NCI-H2081 (cell line): ENCODE measurements at regions not wholly inside any gene's neighbourhood (a gene's known extent, or its start where the extent isn't known, plus 50 kb on each side); places are given as distances from the start of the nearest gene placed in this dataset.

ENCODE experiments used
- DNase-seq, 2 experiments: peaks; one replicate each; lab custom pipeline; 2025; lab: John Stamatoyannopoulos, UW

- DNase-seq: no peak
Measured at GRCh38 chr9:129342591-129343423, 164.7 kb upstream of the IER5L start.

GRCh38 chr9:129341987-129342348 lies 163.9 kb upstream of the IER5L start:
- no peak for DNase-seq

- DNase-seq: no peak
Measured at GRCh38 chr9:129341171-129341986, 163.3 kb upstream of the IER5L start.

GRCh38 chr9:129340427-129341170 lies 162.5 kb upstream of the IER5L start:
- DNase-seq: no peak

GRCh38 chr9:129339539-129340157 lies 161.6 kb upstream of the IER5L start:
- no peak for DNase-seq

- no peak for DNase-seq
Measured at GRCh38 chr9:129338724-129339430, 160.8 kb upstream of the IER5L start.

GRCh38 chr9:129337336-129338140 lies 159.5 kb upstream of the IER5L start:
- DNase-seq: no peak

- DNase-seq: no peak
Measured at GRCh38 chr9:129336601-129337331, 158.7 kb upstream of the IER5L start.

- DNase-seq: no peak
Measured at GRCh38 chr9:129336130-129336528, 158.1 kb upstream of the IER5L start.

GRCh38 chr9:129335464-129336129 lies 157.5 kb upstream of the IER5L start:
- DNase-seq: no peak

- peak; percentile 40 to 57 for DNase-seq
Measured at GRCh38 chr9:129334105-129334935, 156.3 kb upstream of the IER5L start.

GRCh38 chr9:129333617-129334104 lies 155.6 kb upstream of the IER5L start:
- DNase-seq: no peak

- no peak for DNase-seq
Measured at GRCh38 chr9:129332581-129332980, 154.5 kb upstream of the IER5L start.

- DNase-seq: no peak
Measured at GRCh38 chr9:129331772-129332500, 153.9 kb upstream of the IER5L start.

- DNase-seq: no peak
Measured at GRCh38 chr9:129331493-129331765, 153.4 kb upstream of the IER5L start.

- DNase-seq: no peak
Measured at GRCh38 chr9:129330711-129331492, 152.8 kb upstream of the IER5L start.
